ENCODE measurements at regions not wholly inside any gene's neighbourhood (a gene's known extent, or its start where the extent isn't known, plus 50 kb on each side); places are given as distances from the start of the nearest gene placed in this dataset.
A peak's percentile ranks its signal among the peaks of the same experiment; 100 is the strongest.
"Not testable (repeated sequence)": the region's sequence is repeated elsewhere in the genome, so short reads cannot be mapped to it uniquely, and the experiment has no call there.

GRCh38 chrX:75638332-75638731 lies 115.5 kb upstream of the ZDHHC15 start:
- intact Hi-C loops (cut with micrococcal nuclease) = no loop called here
- TF ChIP-seq CTCF (IDR thresholded peaks at IDR 0.05; ENCODE audit: borderline replicate concordance) = no peak
- peaks cover 9% of the 10 kb centered on the region for H3K9me3 ChIP-seq (replicated peaks)

GRCh38 chrX:75625232-75625631 lies 102.4 kb upstream of the ZDHHC15 start:
- no peak for TF ChIP-seq CTCF (IDR thresholded peaks at IDR 0.05; ENCODE audit: borderline replicate concordance)
- Histone ChIP-seq H3K27me3 (ENCODE audit: low read depth) (no peaks in the 10 kb centered on the region), H3K27ac (replicated peaks) (no peak overlapping the region), H3K9me3 (replicated peaks) (peaks cover 5% of the 10 kb centered on the region), H3K36me3 (no peaks in the 10 kb centered on the region), H3K4me3 (no peak overlapping the region), H3K4me1 (no peaks in the 10 kb centered on the region)
- DNase-seq = no peak
- intact Hi-C loops (cut with micrococcal nuclease) = no loop called here

More at GRCh38 chrX:75638332-75638731, 115.5 kb upstream of the ZDHHC15 start:
- DNase-seq = no peak
- H3K4me3 ChIP-seq = no peak overlapping the region
- no peak overlapping the region for H3K27ac ChIP-seq (replicated peaks)
- H3K36me3 ChIP-seq = no peaks in the 10 kb centered on the region
- H3K4me1 ChIP-seq = no peaks in the 10 kb centered on the region
- no peaks in the 10 kb centered on the region for H3K27me3 ChIP-seq (ENCODE audit: low read depth)

GRCh38 chrX:75623535-75623934 lies 100.7 kb upstream of the ZDHHC15 start:
- Histone ChIP-seq H3K4me3 (no peak overlapping the region), H3K9me3 (replicated peaks) (peaks cover 5% of the 10 kb centered on the region), H3K27me3 (ENCODE audit: low read depth) (no peaks in the 10 kb centered on the region), H3K27ac (replicated peaks) (no peak overlapping the region), H3K4me1 (no peaks in the 10 kb centered on the region), H3K36me3 (no peaks in the 10 kb centered on the region)
- no peak for DNase-seq
- intact Hi-C loops (cut with micrococcal nuclease) = no loop called here
- peak; percentile 46 for TF ChIP-seq CTCF (IDR thresholded peaks at IDR 0.05; ENCODE audit: borderline replicate concordance)

- DNase-seq = no peak
- Histone ChIP-seq H3K36me3 (no peaks in the 10 kb centered on the region), H3K4me1 (no peaks in the 10 kb centered on the region), H3K27me3 (ENCODE audit: low read depth) (no peaks in the 10 kb centered on the region), H3K9me3 (replicated peaks) (no peaks in the 10 kb centered on the region), H3K27ac (replicated peaks) (no peak overlapping the region), H3K4me3 (no peak overlapping the region)
- no peak for TF ChIP-seq CTCF (IDR thresholded peaks at IDR 0.05; ENCODE audit: borderline replicate concordance)
- intact Hi-C loops (cut with micrococcal nuclease) = no loop called here
These were observed 86.6 kb upstream of the ZDHHC15 start for GRCh38 chrX:75609406-75609805.

- intact Hi-C loops (cut with micrococcal nuclease) = no loop called here
These were observed 81.0 kb upstream of the ZDHHC15 start for GRCh38 chrX:75603833-75604232.

GRCh38 chrX:75602022-75602421 lies 79.2 kb upstream of the ZDHHC15 start:
- H3K4me1 ChIP-seq; H3K27ac ChIP-seq (replicated peaks); H3K36me3 ChIP-seq; DNase-seq; H3K4me3 ChIP-seq; intact Hi-C loops (cut with micrococcal nuclease); H3K9me3 ChIP-seq (replicated peaks); H3K27me3 ChIP-seq (ENCODE audit: low read depth): not testable (repeated sequence)

More at GRCh38 chrX:75603833-75604232, 81.0 kb upstream of the ZDHHC15 start:
- H3K4me3 ChIP-seq = no peak overlapping the region
- no peak overlapping the region for H3K27ac ChIP-seq (replicated peaks)
- no peaks in the 10 kb centered on the region for H3K36me3 ChIP-seq
- no peaks in the 10 kb centered on the region for H3K27me3 ChIP-seq (ENCODE audit: low read depth)
- no peaks in the 10 kb centered on the region for H3K4me1 ChIP-seq
- no peak for DNase-seq
- peak; percentile 73 for TF ChIP-seq CTCF (IDR thresholded peaks at IDR 0.05; ENCODE audit: borderline replicate concordance)
- no peaks in the 10 kb centered on the region for H3K9me3 ChIP-seq (replicated peaks)

Measured in left ventricle myocardium inferior (tissue), 1 donor.